Kidney epithelial cell (primary cell): ENCODE measurements at regions not wholly inside any gene's neighbourhood (a gene's known extent, or its start where the extent isn't known, plus 50 kb on each side); places are given as distances from the start of the nearest gene placed in this dataset.
"Not testable (repeated sequence)": the region's sequence is repeated elsewhere in the genome, so short reads cannot be mapped to it uniquely, and the experiment has no call there.

ENCODE experiments used
- DNase-seq: peaks from one replicate; pipeline ENCODE4 v3.0.0-alpha.2; 2010; ENCODE audit warnings: low read depth
- H3K27me3 ChIP-seq: 2 replicates; pipeline ENCODE4 v1.6.0; 2011; ENCODE audit warnings: low read length; ENCODE audit not compliant: control insufficient read depth, insufficient read depth
- H3K36me3 ChIP-seq: 2 replicates; pipeline ENCODE4 v1.5.1; 2011; ENCODE audit warnings: low read length; ENCODE audit not compliant: control insufficient read depth, insufficient read depth
- H3K4me3 ChIP-seq: 2 replicates; pipeline ENCODE4 v1.5.1; 2011; ENCODE audit warnings: low read depth, mild to moderate bottlenecking, control low read depth, low read length
- TF ChIP-seq, protein P1 (sequence below): IDR thresholded peaks from 2 replicates; pipeline ENCODE4 v1.5.1; 2011; ENCODE audit warnings: mild to moderate bottlenecking, moderate library complexity, low read length, control low read depth, inconsistent platforms; ENCODE audit not compliant: insufficient read depth, poor library complexity, severe bottlenecking

GRCh38 chr17:21572148-21572547, 120.2 kb upstream of the KCNJ18 start:
- not testable (repeated sequence) for DNase-seq, H3K36me3 ChIP-seq, H3K4me3 ChIP-seq, H3K27me3 ChIP-seq

GRCh38 chr17:21573271-21573960, 118.9 kb upstream of the KCNJ18 start:
- H3K36me3 ChIP-seq, H3K27me3 ChIP-seq, DNase-seq: not testable (repeated sequence)
- peak overlapping the region; percentile 52 for H3K4me3 ChIP-seq

DNA sequence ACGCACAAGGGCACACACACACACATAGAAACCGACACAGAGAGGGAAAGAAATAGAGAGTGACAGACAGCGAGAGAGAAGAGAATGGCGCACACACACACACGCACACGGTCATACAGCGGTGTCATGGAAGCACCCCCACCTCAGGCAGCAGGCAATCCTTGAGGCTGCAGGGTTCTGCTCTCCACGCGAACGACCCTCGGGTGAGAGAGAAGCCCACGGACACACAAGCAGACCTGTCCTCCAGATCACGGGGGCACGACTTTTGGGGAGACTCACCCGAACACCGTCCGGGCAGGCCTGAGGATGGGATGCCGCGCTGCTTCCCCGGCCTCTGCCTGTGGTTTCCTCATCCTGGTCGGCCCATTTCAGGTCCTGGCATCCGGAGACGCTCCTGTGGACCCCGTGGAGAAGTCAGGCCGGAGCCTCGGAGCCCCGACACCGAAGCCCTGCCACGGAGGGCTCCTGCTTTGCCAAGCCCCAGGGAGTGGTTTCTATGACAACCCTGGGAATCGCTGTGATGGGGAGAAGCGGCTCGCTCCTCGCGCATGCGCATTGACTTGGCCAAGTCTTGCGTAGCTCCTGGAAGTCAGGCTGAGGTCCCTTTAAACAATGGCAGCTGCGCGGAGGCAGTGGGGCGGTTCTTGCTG, 118.2 kb upstream of the KCNJ18 start:
- peak; percentile 14 for DNase-seq
- TF ChIP-seq, protein P1, sequence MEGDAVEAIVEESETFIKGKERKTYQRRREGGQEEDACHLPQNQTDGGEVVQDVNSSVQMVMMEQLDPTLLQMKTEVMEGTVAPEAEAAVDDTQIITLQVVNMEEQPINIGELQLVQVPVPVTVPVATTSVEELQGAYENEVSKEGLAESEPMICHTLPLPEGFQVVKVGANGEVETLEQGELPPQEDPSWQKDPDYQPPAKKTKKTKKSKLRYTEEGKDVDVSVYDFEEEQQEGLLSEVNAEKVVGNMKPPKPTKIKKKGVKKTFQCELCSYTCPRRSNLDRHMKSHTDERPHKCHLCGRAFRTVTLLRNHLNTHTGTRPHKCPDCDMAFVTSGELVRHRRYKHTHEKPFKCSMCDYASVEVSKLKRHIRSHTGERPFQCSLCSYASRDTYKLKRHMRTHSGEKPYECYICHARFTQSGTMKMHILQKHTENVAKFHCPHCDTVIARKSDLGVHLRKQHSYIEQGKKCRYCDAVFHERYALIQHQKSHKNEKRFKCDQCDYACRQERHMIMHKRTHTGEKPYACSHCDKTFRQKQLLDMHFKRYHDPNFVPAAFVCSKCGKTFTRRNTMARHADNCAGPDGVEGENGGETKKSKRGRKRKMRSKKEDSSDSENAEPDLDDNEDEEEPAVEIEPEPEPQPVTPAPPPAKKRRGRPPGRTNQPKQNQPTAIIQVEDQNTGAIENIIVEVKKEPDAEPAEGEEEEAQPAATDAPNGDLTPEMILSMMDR, result no peak
- no peaks in the 10 kb centered on the region for H3K36me3 ChIP-seq
- H3K27me3 ChIP-seq, result no peaks in the 10 kb centered on the region
- H3K4me3 ChIP-seq, result peak overlapping the region; percentile 52

DNA sequence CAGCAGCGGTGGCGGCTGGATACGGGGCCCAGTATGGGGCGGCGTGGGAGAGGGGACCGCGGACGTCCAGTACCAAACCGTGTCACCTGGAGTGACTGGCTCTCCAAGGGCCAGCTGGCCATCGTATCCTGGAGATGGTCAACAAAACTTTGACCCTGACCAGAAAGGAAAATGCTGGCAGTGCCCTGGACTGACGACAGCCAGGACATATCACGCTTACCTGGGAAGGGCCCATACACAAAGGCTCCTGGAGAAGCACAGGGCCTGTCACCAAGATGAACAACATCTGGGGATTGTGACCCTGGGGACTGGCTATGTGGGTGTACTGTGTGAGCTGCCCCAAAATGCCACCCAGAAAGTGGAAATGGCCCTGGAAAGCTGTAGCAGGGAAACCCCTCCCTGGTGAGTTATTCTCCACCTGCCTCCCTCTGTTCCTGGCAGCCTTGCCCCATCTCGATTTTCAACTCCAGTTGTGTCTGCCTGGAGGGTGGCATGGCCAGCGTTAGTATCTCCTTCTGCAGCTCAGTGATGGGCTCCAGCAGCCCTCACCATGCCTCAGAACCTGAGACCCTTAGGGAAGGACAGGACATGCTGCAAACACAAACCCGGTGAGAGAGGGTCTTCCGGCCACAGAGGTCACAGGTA, 117.6 kb upstream of the KCNJ18 start:
- not testable (repeated sequence) for H3K36me3 ChIP-seq, DNase-seq, H3K27me3 ChIP-seq
- peak overlapping the region; percentile 4 for H3K4me3 ChIP-seq

- not testable (repeated sequence) for DNase-seq, H3K27me3 ChIP-seq, H3K4me3 ChIP-seq, H3K36me3 ChIP-seq
These were observed 113.5 kb upstream of the KCNJ18 start for GRCh38 chr17:21578783-21579182.

GRCh38 chr17:21592774-21593173, 99.5 kb upstream of the KCNJ18 start:
- H3K36me3 ChIP-seq, result no peaks in the 10 kb centered on the region
- no peak overlapping the region for H3K4me3 ChIP-seq

GRCh38 chr17:21593452-21594105, 98.7 kb upstream of the KCNJ18 start:
- DNase-seq, H3K36me3 ChIP-seq, H3K4me3 ChIP-seq, H3K27me3 ChIP-seq: not testable (repeated sequence)

More at GRCh38 chr17:21592774-21593173, 99.5 kb upstream of the KCNJ18 start:
- H3K27me3 ChIP-seq, result no peaks in the 10 kb centered on the region
- TF ChIP-seq, protein P1, result no peak
- DNase-seq, result no peak

- Histone ChIP-seq H3K4me3 (no peak overlapping the region), H3K27me3 (no peaks in the 10 kb centered on the region), H3K36me3 (no peaks in the 10 kb centered on the region)
- DNase-seq, result no peak
- TF ChIP-seq, protein P1, result no peak
These were observed 97.2 kb upstream of the KCNJ18 start for GRCh38 chr17:21595086-21595485.
